Neural progenitor cell (in vitro differentiated cells): ENCODE measurements at regions not wholly inside any gene's neighbourhood (a gene's known extent, or its start where the extent isn't known, plus 50 kb on each side); places are given as distances from the start of the nearest gene placed in this dataset.

ENCODE experiments used
- DNase-seq: peaks from one replicate; pipeline ENCODE4 v3.0.0-alpha.2; 2016; ENCODE audit warnings: low spot score
- H2AFZ ChIP-seq: fragments of 200-600 bp; sonication (generic); replicated peaks from 2 replicates; pipeline ENCODE4 v1.6.1; 2016; ENCODE audit warnings: antibody characterized with exemption
- H3F3A ChIP-seq: fragments of 200-600 bp; sonication (generic); 2 replicates; pipeline ENCODE4 v1.6.1; 2016; ENCODE audit warnings: antibody characterized with exemption, low read depth
- H3K27ac ChIP-seq: fragments of 200-600 bp; sonication (generic); 2 replicates; pipeline ENCODE4 v1.5.1; 2016; ENCODE audit warnings: mild to moderate bottlenecking
- H3K27me3 ChIP-seq: fragments of 200-600 bp; sonication (generic); 2 replicates; pipeline ENCODE4 v1.6.1; 2016; ENCODE audit warnings: mild to moderate bottlenecking, moderate library complexity
- H3K36me3 ChIP-seq: fragments of 200-600 bp; sonication (generic); 2 replicates; pipeline ENCODE4 v1.5.1; 2016
- H3K4me1 ChIP-seq: fragments of 200-600 bp; sonication (generic); 2 replicates; pipeline ENCODE4 v1.6.1; 2016; ENCODE audit warnings: mixed run types
- H3K4me2 ChIP-seq: fragments of 200-600 bp; sonication (generic); 2 replicates; pipeline ENCODE4 v1.6.1; 2016
- H3K4me3 ChIP-seq: fragments of 200-600 bp; sonication (generic); 2 replicates; pipeline ENCODE4 v1.5.1; 2016
- H3K79me2 ChIP-seq: fragments of 200-600 bp; sonication (generic); 2 replicates; pipeline ENCODE4 v1.6.1; 2016; ENCODE audit warnings: low read depth
- H3K9ac ChIP-seq: fragments of 200-600 bp; sonication (generic); 2 replicates; pipeline ENCODE4 v1.6.1; 2016
- H3K9me3 ChIP-seq: fragments of 200-600 bp; sonication (generic); 2 replicates; pipeline ENCODE4 v1.5.1; 2016; ENCODE audit warnings: low read depth
- H4K20me1 ChIP-seq: fragments of 200-600 bp; sonication (generic); 2 replicates; pipeline ENCODE4 v1.6.1; 2016; ENCODE audit warnings: low read depth
- H3K27ac Mint-ChIP-seq: 3 replicates; pipeline ENCODE4 v1.8.0; 2021; ENCODE audit warnings: mixed read lengths
- H3K27me3 Mint-ChIP-seq: 2 replicates; pipeline ENCODE4 v1.8.0; 2022; ENCODE audit warnings: low read depth, mild to moderate bottlenecking, inconsistent platforms, moderate library complexity, mixed read lengths; ENCODE audit not compliant: insufficient read depth
- H3K36me3 Mint-ChIP-seq: 3 replicates; pipeline ENCODE4 v1.8.0; 2021; ENCODE audit warnings: mixed read lengths
- H3K4me1 Mint-ChIP-seq: 3 replicates; pipeline ENCODE4 v1.8.0; 2021; ENCODE audit warnings: mixed read lengths
- H3K4me3 Mint-ChIP-seq: 3 replicates; pipeline ENCODE4 v1.8.0; 2021; ENCODE audit warnings: mild to moderate bottlenecking, moderate library complexity, mixed read lengths
- H3K9me3 Mint-ChIP-seq: 3 replicates; pipeline ENCODE4 v1.8.0; 2020; ENCODE audit warnings: mixed read lengths
- EZH2 ChIP-seq: fragments of 200-600 bp; sonication (generic); IDR thresholded peaks from 2 replicates; pipeline ENCODE4 v1.6.1; 2017; ENCODE audit warnings: antibody characterized with exemption, mild to moderate bottlenecking, moderate library complexity
- EZH2phosphoT487 ChIP-seq: fragments of 200-600 bp; sonication (generic); IDR thresholded peaks from 2 replicates; pipeline ENCODE4 v1.6.1; 2017; ENCODE audit warnings: antibody characterized with exemption
- TF ChIP-seq, protein P1 (sequence below): fragments of 200-600 bp; sonication (generic); IDR thresholded peaks from 2 replicates; pipeline ENCODE4 v1.5.1; 2017; ENCODE audit warnings: antibody characterized with exemption, mild to moderate bottlenecking

DNA sequence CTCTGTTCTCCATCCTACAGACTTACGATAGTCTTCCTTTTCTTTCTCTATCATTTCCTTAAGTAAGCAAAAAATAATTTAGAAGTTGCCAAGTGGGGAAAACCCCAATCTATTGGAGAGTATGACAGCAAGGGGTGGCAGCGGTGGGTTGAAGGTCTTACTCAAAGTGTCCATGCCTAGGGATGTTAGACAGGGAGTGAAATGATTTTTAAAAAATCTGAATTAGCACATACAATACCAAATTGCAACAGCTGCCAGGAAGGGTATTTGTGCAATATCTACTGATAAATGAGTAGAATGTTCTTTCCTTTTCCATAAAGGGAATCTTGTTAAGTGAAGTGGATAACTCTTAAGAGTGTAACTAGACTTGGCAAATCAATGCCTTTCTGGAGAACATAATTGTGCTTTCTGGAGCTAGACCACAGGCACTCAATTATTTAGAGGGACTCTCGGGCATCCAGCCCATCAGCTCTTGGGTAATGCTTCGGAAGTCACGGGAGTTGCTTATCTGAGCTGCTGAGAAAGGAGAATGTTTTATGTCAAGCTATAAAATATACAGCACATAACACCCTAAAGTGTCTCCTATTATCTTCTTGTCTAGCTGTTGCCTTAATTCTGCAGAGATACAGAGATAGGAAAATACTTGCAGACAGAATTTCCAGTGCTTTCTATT lies 151.5 kb downstream of the KCNJ2 start:
- no peaks in the 10 kb centered on the region for H4K20me1 ChIP-seq
- no peak overlapping the region for H3K4me3 ChIP-seq
- DNase-seq, result no peak
- no peaks in the 10 kb centered on the region for H3F3A ChIP-seq
- Mint-ChIP-seq H3K9me3 (no peaks in the 10 kb centered on the region), H3K4me3 (no peak overlapping the region), H3K27me3 (no peaks in the 10 kb centered on the region), H3K27ac (no peak overlapping the region), H3K4me1 (no peaks in the 10 kb centered on the region), H3K36me3 (no peaks in the 10 kb centered on the region)
- no peaks in the 10 kb centered on the region for H3K36me3 ChIP-seq
- TF ChIP-seq EZH2phosphoT487, result no peak
- TF ChIP-seq EZH2, result no peak
- TF ChIP-seq, protein P1, sequence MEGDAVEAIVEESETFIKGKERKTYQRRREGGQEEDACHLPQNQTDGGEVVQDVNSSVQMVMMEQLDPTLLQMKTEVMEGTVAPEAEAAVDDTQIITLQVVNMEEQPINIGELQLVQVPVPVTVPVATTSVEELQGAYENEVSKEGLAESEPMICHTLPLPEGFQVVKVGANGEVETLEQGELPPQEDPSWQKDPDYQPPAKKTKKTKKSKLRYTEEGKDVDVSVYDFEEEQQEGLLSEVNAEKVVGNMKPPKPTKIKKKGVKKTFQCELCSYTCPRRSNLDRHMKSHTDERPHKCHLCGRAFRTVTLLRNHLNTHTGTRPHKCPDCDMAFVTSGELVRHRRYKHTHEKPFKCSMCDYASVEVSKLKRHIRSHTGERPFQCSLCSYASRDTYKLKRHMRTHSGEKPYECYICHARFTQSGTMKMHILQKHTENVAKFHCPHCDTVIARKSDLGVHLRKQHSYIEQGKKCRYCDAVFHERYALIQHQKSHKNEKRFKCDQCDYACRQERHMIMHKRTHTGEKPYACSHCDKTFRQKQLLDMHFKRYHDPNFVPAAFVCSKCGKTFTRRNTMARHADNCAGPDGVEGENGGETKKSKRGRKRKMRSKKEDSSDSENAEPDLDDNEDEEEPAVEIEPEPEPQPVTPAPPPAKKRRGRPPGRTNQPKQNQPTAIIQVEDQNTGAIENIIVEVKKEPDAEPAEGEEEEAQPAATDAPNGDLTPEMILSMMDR, result no peak
- H3K4me2 ChIP-seq, result no peak overlapping the region
- no peak overlapping the region for H3K9ac ChIP-seq
- H3K79me2 ChIP-seq, result no peaks in the 10 kb centered on the region
- H3K9me3 ChIP-seq, result no peaks in the 10 kb centered on the region
- no peaks in the 10 kb centered on the region for H3K4me1 ChIP-seq
- no peaks in the 10 kb centered on the region for H3K27me3 ChIP-seq
- H2AFZ ChIP-seq, result no peak overlapping the region
- no peak overlapping the region for H3K27ac ChIP-seq

DNA sequence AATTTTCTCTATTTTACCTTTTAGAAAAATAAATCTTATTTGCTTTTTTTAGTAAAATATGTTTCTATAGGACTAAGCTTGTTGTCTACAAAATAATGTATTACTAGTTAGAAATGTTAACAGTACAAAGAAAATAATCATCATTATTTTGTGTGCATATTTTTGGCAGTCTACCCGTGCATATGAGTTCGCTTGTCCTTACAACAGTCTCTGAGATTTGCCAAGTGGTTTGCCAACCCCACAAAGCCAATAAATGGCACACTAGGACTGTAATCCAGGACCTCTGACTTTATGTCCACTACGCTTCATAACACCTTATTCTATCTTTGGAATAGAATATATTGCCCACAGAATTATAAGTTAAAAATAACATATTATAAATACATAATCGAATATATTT lies 152.0 kb downstream of the KCNJ2 start:
- H3K4me3 Mint-ChIP-seq, result no peak overlapping the region
- H3F3A ChIP-seq, result no peaks in the 10 kb centered on the region
- H2AFZ ChIP-seq, result no peak overlapping the region
- H4K20me1 ChIP-seq, result no peaks in the 10 kb centered on the region
- no peak for DNase-seq
- no peak overlapping the region for H3K9ac ChIP-seq
- no peaks in the 10 kb centered on the region for H3K4me1 ChIP-seq
- TF ChIP-seq EZH2phosphoT487 (no peak), EZH2 (no peak)
- TF ChIP-seq, protein P1, result no peak
- no peak overlapping the region for H3K4me2 ChIP-seq
- no peaks in the 10 kb centered on the region for H3K9me3 Mint-ChIP-seq
- no peak overlapping the region for H3K4me3 ChIP-seq
- no peaks in the 10 kb centered on the region for H3K27me3 ChIP-seq
- H3K27ac ChIP-seq, result no peak overlapping the region
- H3K36me3 ChIP-seq, result no peaks in the 10 kb centered on the region
- H3K79me2 ChIP-seq, result no peaks in the 10 kb centered on the region
- H3K27ac Mint-ChIP-seq, result no peak overlapping the region
- H3K36me3 Mint-ChIP-seq, result no peaks in the 10 kb centered on the region
- no peaks in the 10 kb centered on the region for H3K4me1 Mint-ChIP-seq
- no peaks in the 10 kb centered on the region for H3K27me3 Mint-ChIP-seq
- no peaks in the 10 kb centered on the region for H3K9me3 ChIP-seq

GRCh38 chr17:70323269-70323668 lies 153.9 kb downstream of the KCNJ2 start:
- no peaks in the 10 kb centered on the region for H3K27me3 Mint-ChIP-seq

More at GRCh38 chr17:70323269-70323668, 153.9 kb downstream of the KCNJ2 start:
- no peak overlapping the region for H3K27ac ChIP-seq
- Mint-ChIP-seq H3K4me3 (no peak overlapping the region), H3K4me1 (no peaks in the 10 kb centered on the region), H3K36me3 (no peaks in the 10 kb centered on the region), H3K9me3 (no peaks in the 10 kb centered on the region), H3K27ac (no peak overlapping the region)
- no peaks in the 10 kb centered on the region for H3F3A ChIP-seq
- no peak for DNase-seq
- H4K20me1 ChIP-seq, result no peaks in the 10 kb centered on the region
- H3K9me3 ChIP-seq, result no peaks in the 10 kb centered on the region
- no peak overlapping the region for H3K4me2 ChIP-seq
- no peaks in the 10 kb centered on the region for H3K27me3 ChIP-seq
- H3K9ac ChIP-seq, result no peak overlapping the region
- H3K36me3 ChIP-seq, result no peaks in the 10 kb centered on the region
- no peak overlapping the region for H3K4me3 ChIP-seq
- no peak for TF ChIP-seq EZH2phosphoT487
- TF ChIP-seq, protein P1, result no peak
- no peak for TF ChIP-seq EZH2
- no peaks in the 10 kb centered on the region for H3K79me2 ChIP-seq
- H2AFZ ChIP-seq, result no peak overlapping the region
- no peaks in the 10 kb centered on the region for H3K4me1 ChIP-seq
